AG10803 (cell line): ENCODE measurements at regions not wholly inside any gene's neighbourhood (a gene's known extent, or its start where the extent isn't known, plus 50 kb on each side); places are given as distances from the start of the nearest gene placed in this dataset.
A peak's percentile ranks its signal among the peaks of the same experiment; 100 is the strongest.

ENCODE experiments used
- DNase-seq: peaks from one replicate; pipeline ENCODE4 v3.0.0; 2010; ENCODE audit warnings: low read depth
- H3K4me3 ChIP-seq: 2 replicates; pipeline ENCODE4 v1.5.1; 2011; ENCODE audit warnings: mild to moderate bottlenecking, low read length, control low read depth
- TF ChIP-seq, protein P1 (sequence below): conservative IDR thresholded peaks from 2 replicates; pipeline ENCODE4 v1.5.1; 2011; ENCODE audit warnings: mild to moderate bottlenecking, low read length, control low read depth, inconsistent platforms

DNA sequence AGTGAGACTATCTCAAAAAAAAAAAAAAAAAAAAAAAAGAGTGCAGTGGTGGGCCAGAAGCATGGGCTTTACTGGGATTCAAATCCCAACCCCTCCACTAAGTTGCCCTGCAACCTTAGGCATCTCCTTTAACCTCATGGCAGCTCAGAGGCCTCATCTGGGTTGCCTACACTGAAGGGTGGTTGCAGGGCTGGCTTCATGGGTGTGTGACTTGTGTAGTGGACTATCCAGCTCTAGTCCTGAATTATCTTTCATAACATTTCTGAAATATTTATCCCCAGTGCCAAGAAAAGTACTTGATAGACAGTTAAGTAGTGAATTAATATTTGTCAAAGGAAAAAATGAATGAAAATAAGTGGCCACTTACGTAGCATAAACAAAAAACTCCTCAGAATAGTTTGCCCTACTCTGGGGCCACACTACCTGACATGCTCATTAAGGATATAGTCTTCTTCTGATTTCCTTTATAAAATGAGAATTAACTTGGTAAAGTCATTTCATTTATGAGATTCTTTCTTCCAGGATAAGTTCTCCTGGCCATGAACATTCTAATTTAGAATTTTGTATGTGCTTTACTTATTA lies 116.0 kb upstream of the SYT13 start:
- TF ChIP-seq, protein P1, sequence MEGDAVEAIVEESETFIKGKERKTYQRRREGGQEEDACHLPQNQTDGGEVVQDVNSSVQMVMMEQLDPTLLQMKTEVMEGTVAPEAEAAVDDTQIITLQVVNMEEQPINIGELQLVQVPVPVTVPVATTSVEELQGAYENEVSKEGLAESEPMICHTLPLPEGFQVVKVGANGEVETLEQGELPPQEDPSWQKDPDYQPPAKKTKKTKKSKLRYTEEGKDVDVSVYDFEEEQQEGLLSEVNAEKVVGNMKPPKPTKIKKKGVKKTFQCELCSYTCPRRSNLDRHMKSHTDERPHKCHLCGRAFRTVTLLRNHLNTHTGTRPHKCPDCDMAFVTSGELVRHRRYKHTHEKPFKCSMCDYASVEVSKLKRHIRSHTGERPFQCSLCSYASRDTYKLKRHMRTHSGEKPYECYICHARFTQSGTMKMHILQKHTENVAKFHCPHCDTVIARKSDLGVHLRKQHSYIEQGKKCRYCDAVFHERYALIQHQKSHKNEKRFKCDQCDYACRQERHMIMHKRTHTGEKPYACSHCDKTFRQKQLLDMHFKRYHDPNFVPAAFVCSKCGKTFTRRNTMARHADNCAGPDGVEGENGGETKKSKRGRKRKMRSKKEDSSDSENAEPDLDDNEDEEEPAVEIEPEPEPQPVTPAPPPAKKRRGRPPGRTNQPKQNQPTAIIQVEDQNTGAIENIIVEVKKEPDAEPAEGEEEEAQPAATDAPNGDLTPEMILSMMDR = no peak
- H3K4me3 ChIP-seq = no peak overlapping the region
- DNase-seq = no peak

DNA sequence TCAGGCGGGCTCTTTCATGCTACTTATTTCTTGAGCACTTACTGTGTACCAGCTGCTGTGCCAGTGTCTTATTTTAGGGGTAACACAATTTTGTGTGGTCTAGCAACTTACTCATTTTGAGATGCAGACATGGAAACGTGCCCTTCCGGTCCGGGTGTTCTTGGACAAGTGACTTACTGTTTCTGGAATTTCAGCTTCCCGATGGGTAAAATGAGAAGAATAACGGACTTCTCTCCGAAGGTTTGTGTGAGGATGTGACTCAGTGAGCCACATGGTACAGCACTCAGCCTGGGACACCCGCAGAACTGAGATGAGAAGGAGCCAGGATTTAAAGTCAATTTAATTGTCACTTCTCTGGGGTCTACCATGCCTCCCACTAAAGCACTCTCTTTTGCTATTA lies 114.5 kb upstream of the SYT13 start:
- no peak overlapping the region for H3K4me3 ChIP-seq
- peak; percentile 86 for DNase-seq
- TF ChIP-seq, protein P1 = no peak

DNA sequence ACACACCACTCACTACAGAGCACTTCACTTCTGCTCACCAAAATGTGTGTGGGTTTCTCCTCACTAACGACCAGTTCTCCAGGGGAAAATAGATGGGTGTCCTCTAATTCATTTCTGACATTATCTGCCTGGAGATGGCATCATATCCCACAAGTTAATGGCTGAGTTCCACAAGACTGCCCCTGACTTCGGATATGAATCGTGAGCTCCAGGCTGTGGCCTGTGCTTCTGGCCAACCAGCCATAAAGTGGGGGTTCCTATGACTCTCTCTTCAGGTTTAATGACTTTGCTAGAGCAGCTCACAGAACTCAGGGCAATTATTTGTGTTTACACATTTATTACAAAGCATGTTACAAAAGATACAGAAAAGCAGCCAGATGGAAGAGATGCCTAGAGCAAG lies 113.0 kb upstream of the SYT13 start:
- DNase-seq = no peak
- TF ChIP-seq, protein P1 = no peak
- no peak overlapping the region for H3K4me3 ChIP-seq

DNA sequence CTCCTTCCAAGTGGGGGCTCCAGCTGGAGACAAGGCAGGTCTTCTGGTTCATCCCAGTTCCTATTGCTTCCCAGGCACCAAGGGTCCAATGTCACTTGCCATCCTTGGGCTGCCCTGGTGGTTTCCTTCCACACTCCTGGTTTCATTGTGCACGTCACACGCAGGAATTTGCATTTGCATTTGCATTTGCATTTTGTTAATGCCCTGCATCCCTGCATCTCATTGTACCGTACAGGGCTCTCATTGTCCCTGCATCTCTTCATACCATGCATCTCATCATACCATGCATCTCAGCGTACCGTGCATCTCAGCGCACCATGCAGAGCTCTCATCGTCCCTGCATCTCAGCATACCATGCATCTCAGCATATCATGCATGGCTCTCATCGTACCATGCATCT lies 112.2 kb upstream of the SYT13 start:
- TF ChIP-seq, protein P1 = no peak
- DNase-seq = no peak
- H3K4me3 ChIP-seq = no peak overlapping the region

DNA sequence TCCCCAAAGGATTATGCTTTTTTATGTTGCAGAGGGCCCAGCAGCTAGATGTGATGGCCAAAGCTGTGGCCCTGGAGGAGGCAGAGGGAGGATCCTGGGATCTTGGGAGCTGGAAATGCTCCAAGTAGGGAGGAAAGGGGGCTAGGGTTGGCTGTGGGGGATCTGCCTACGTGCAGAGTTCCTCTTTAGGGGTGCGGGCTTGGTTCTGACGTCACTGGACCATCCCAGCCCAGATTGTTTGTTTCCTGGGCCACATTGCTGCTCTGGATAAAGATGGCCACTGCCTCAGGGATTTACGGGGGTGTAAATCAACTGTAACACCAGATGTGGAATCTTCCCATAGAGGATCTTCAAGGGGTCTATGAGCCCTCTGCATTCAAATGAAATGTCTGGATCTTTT lies 110.3 kb upstream of the SYT13 start:
- TF ChIP-seq, protein P1 = no peak
- no peak overlapping the region for H3K4me3 ChIP-seq
- DNase-seq = no peak

DNA sequence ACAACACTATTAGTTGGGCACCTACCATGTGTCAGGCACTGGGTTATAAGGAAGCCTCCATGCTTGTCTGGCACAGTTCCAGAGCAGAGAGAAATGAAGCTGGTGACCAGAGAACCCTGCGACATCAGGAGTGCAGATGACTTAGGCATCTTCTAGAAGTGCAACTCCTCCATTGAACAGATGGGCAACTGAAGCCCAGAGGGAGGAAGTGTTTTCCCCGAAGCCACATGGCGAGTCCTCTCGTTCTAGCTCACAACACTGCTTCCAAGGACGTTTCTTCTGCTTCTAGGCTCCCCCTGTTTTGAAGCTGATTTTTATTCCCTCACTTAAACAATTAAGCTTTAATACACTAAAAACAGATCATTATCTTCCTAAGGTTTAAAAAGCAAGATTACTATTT lies 109.8 kb upstream of the SYT13 start:
- no peak for DNase-seq
- H3K4me3 ChIP-seq = no peak overlapping the region
- TF ChIP-seq, protein P1 = no peak

DNA sequence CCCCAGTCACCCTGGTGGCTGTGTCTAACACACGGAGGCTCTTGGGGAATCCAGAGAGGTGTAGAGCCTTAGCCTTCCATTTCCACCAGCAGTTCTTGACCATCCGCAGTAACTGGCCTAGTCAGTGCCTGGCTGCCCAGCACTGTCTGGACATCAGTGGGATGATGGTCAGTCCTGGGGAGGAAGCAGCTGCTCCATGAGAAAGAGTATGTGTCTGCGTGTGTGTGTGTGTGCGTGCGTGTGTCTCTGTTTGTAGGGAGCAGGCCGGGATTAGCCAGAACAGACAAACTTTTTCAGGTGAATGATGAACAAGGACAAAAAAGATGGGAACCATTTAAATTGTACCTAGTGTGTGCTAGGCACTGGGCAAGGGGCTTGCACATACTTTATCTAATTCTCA lies 109.3 kb upstream of the SYT13 start:
- TF ChIP-seq, protein P1 = no peak
- no peak for DNase-seq
- no peak overlapping the region for H3K4me3 ChIP-seq
